Activated CD4-positive, alpha-beta T cell treated with anti-CD3 and anti-CD28 coated beads for 36 hours (primary cell): ENCODE measurements at regions not wholly inside any gene's neighbourhood (a gene's known extent, or its start where the extent isn't known, plus 50 kb on each side); places are given as distances from the start of the nearest gene placed in this dataset.
"Not testable (repeated sequence)": the region's sequence is repeated elsewhere in the genome, so short reads cannot be mapped to it uniquely, and the experiment has no call there.

Source experiments
- ATAC-seq: fragments of 200-7000 bp; cut with Tn5 transposase; one replicate; pipeline ENCODE4 v1.10.0; 2021; ENCODE audit warnings: mild to moderate bottlenecking, moderate library complexity
- CTCF ChIA-PET: fragments of 350-600 bp; sonication (Branson Sonifier 250); formaldehyde crosslinking; loops from one replicate; lab custom pipeline; 2021; ENCODE audit warnings: antibody characterized with exemption; lab: Charles Lee
- POLR2A ChIA-PET: fragments of 350-600 bp; sonication (Branson Sonifier 250); formaldehyde crosslinking; loops from one replicate; lab custom pipeline; 2021; ENCODE audit warnings: antibody characterized with exemption, inconsistent platforms; lab: Charles Lee
- DNase-seq: peaks from one replicate; pipeline ENCODE4 v3.0.0-alpha.2; 2020
- H3K27ac Mint-ChIP-seq: one replicate; pipeline ENCODE4 v1.8.0; 2021; ENCODE audit warnings: mixed read lengths
- H3K27me3 Mint-ChIP-seq: one replicate; pipeline ENCODE4 v1.8.0; 2021; ENCODE audit warnings: mixed read lengths
- H3K36me3 Mint-ChIP-seq: one replicate; pipeline ENCODE4 v1.8.0; 2021; ENCODE audit warnings: low read depth, mixed read lengths
- H3K4me1 Mint-ChIP-seq: one replicate; pipeline ENCODE4 v1.8.0; 2021; ENCODE audit warnings: mixed read lengths
- H3K4me3 Mint-ChIP-seq: one replicate; pipeline ENCODE4 v1.8.0; 2021; ENCODE audit warnings: mild to moderate bottlenecking, moderate library complexity, mixed read lengths
- H3K9me3 Mint-ChIP-seq: one replicate; pipeline ENCODE4 v1.8.0; 2021; ENCODE audit warnings: low read depth, mixed read lengths
- intact Hi-C, 2 experiments: fragments of 100-400 bp; cut with DNase I in 1 of 2; cut with micrococcal nuclease in 1 of 2; formaldehyde crosslinking; loops; one replicate each; pipeline versions ENCODE4 v1.14.2 to v1.15.1; 2022 to 2024; cut with DNase I, micrococcal nuclease

DNA sequence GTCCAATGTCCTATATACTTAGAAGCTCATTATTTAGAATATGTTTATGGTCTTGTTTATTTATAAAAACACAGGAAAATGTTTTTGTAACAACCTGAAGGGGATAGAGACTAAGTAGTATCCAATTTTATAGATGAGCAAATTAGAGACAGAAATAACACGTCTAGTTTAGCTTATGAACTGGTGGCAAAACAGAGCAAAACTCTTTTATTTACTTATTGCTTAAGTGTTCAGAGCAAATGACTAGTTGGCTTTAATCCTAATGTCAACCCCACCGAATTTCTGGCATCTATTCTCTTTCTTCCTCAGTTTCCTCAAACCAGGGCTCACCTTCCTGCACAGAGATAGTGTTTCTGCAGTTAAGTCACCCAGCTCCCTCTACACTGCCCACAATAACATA, 792.8 kb downstream of the REEP3 start:
- no peak for ATAC-seq
- H3K4me1 Mint-ChIP-seq: no peaks in the 10 kb centered on the region
- no peaks in the 10 kb centered on the region for H3K9me3 Mint-ChIP-seq
- no peak overlapping the region for H3K4me3 Mint-ChIP-seq
- ChIA-PET POLR2A (no interaction called here), CTCF (no interaction called here)
- H3K27ac Mint-ChIP-seq: no peak overlapping the region
- no peak for DNase-seq
- intact Hi-C loops: no loop called here
- no peaks in the 10 kb centered on the region for H3K36me3 Mint-ChIP-seq
- no peaks in the 10 kb centered on the region for H3K27me3 Mint-ChIP-seq

- ATAC-seq (no peak), DNase-seq (no peak)
- intact Hi-C loops: no loop called here
- Mint-ChIP-seq H3K4me3 (no peak overlapping the region), H3K4me1 (no peaks in the 10 kb centered on the region), H3K9me3 (no peaks in the 10 kb centered on the region), H3K27me3 (no peaks in the 10 kb centered on the region), H3K36me3 (no peaks in the 10 kb centered on the region), H3K27ac (no peak overlapping the region)
- POLR2A ChIA-PET: no interaction called here
- CTCF ChIA-PET: no interaction called here
These were observed 795.2 kb downstream of the REEP3 start for GRCh38 chr10:64316416-64316815.

- Mint-ChIP-seq H3K4me3 (no peak overlapping the region), H3K27ac (no peak overlapping the region), H3K4me1 (no peaks in the 10 kb centered on the region), H3K27me3 (no peaks in the 10 kb centered on the region), H3K36me3 (no peaks in the 10 kb centered on the region), H3K9me3 (no peaks in the 10 kb centered on the region)
- ATAC-seq (no peak), DNase-seq (no peak)
- intact Hi-C loops: no loop called here
- CTCF ChIA-PET: no interaction called here
- POLR2A ChIA-PET: interaction anchor here (0.7 kb wide), 1 partner anchor 65 kb away, joined by 3 read pairs; no protein-coding TSS in a partner anchor
These were observed 795.6 kb downstream of the REEP3 start for GRCh38 chr10:64316833-64317232.

- ATAC-seq (no peak), DNase-seq (no peak)
- Mint-ChIP-seq H3K36me3 (no peaks in the 10 kb centered on the region), H3K9me3 (peaks cover 1% of the 10 kb centered on the region), H3K4me1 (no peaks in the 10 kb centered on the region), H3K4me3 (no peak overlapping the region), H3K27me3 (no peaks in the 10 kb centered on the region), H3K27ac (no peak overlapping the region)
- ChIA-PET CTCF (no interaction called here), POLR2A (no interaction called here)
- intact Hi-C loops: no loop called here
These were observed 799.2 kb downstream of the REEP3 start for GRCh38 chr10:64320448-64320847.

- Mint-ChIP-seq H3K9me3 (peaks cover 5% of the 10 kb centered on the region), H3K27me3 (no peaks in the 10 kb centered on the region), H3K4me1 (no peaks in the 10 kb centered on the region), H3K27ac (no peak overlapping the region), H3K4me3 (no peak overlapping the region), H3K36me3 (no peaks in the 10 kb centered on the region)
- ATAC-seq: no peak
- intact Hi-C loops: no loop called here
- CTCF ChIA-PET: no interaction called here
- DNase-seq: no peak
- POLR2A ChIA-PET: no interaction called here
These were observed 808.3 kb downstream of the REEP3 start for GRCh38 chr10:64329510-64329909.

GRCh38 chr10:64332551-64332950, 811.4 kb downstream of the REEP3 start:
- H3K4me1 Mint-ChIP-seq: no peaks in the 10 kb centered on the region
- ATAC-seq (no peak), DNase-seq (no peak)
- ChIA-PET CTCF (no interaction called here), POLR2A (no interaction called here)
- H3K9me3 Mint-ChIP-seq: no peaks in the 10 kb centered on the region
- no peaks in the 10 kb centered on the region for H3K27me3 Mint-ChIP-seq
- H3K27ac Mint-ChIP-seq: no peak overlapping the region
- intact Hi-C loops: no loop called here
- no peaks in the 10 kb centered on the region for H3K36me3 Mint-ChIP-seq
- no peak overlapping the region for H3K4me3 Mint-ChIP-seq

DNA sequence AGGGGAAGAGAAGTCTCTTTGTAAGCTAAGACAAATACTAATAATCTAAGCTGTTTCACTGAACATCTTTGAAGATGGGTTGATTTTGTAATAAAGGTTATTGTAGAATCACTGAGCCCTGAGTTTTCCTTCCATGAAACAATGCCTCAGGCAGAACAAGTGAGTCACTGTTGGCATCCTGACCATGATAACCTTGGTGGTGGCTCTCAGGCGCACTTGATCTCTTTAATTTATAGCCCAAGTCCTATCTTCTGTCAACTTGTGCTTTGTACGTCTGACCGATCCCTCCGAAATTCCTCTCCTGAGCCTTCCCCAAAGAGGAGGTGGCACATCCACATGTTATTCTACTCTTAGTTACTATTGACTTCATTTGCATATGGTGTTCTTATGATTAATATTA, 812.9 kb downstream of the REEP3 start:
- Mint-ChIP-seq H3K27me3 (no peaks in the 10 kb centered on the region), H3K9me3 (no peaks in the 10 kb centered on the region), H3K27ac (no peak overlapping the region), H3K36me3 (no peaks in the 10 kb centered on the region), H3K4me3 (no peak overlapping the region), H3K4me1 (no peaks in the 10 kb centered on the region)
- no peak for DNase-seq
- intact Hi-C loops: no loop called here
- ATAC-seq: no peak
- ChIA-PET POLR2A (no interaction called here), CTCF (no interaction called here)

DNA sequence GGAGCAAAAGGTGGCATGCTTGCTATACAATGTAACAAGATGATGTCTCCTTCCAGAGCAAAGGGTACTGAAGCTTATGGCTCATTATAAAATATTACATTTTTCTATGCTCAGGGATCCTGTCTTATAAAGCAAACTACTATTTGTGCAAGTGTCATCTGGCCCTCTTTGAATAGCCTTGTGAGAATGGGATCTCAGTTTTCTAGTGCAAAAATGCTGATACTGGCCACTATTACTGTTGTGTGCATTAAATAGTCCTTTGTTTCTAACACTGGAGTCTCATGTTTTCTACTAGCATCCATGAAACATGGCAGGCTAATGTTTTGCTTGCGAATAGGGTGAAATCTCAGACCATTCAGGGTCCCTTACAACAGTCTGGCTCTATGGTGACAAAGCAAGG, 823.0 kb downstream of the REEP3 start:
- Mint-ChIP-seq H3K4me3 (no peak overlapping the region), H3K4me1 (no peaks in the 10 kb centered on the region), H3K9me3 (no peaks in the 10 kb centered on the region), H3K27me3 (no peaks in the 10 kb centered on the region), H3K36me3 (no peaks in the 10 kb centered on the region), H3K27ac (no peak overlapping the region)
- no peak for ATAC-seq
- intact Hi-C loops: no loop called here
- CTCF ChIA-PET: no interaction called here
- POLR2A ChIA-PET: no interaction called here
- no peak for DNase-seq

GRCh38 chr10:64345856-64346255, 824.7 kb downstream of the REEP3 start:
- H3K9me3 Mint-ChIP-seq: no peaks in the 10 kb centered on the region
- no peaks in the 10 kb centered on the region for H3K27me3 Mint-ChIP-seq
- intact Hi-C loops: no loop called here
- no peaks in the 10 kb centered on the region for H3K4me1 Mint-ChIP-seq
- ATAC-seq (no peak), DNase-seq (no peak)
- POLR2A ChIA-PET: no interaction called here
- CTCF ChIA-PET: no interaction called here
- H3K4me3 Mint-ChIP-seq: no peak overlapping the region
- H3K36me3 Mint-ChIP-seq: no peaks in the 10 kb centered on the region
- H3K27ac Mint-ChIP-seq: no peak overlapping the region

GRCh38 chr10:64346389-64346788, 825.2 kb downstream of the REEP3 start:
- ATAC-seq: no peak
- Mint-ChIP-seq H3K4me3 (no peak overlapping the region), H3K27me3 (no peaks in the 10 kb centered on the region), H3K27ac (no peak overlapping the region), H3K9me3 (no peaks in the 10 kb centered on the region), H3K4me1 (no peaks in the 10 kb centered on the region), H3K36me3 (no peaks in the 10 kb centered on the region)
- CTCF ChIA-PET: no interaction called here
- POLR2A ChIA-PET: no interaction called here
- DNase-seq: no peak
- intact Hi-C loops: no loop called here

- ATAC-seq: no peak
These were observed 829.5 kb downstream of the REEP3 start for GRCh38 chr10:64350665-64351064.

GRCh38 chr10:64358907-64359306, 837.7 kb downstream of the REEP3 start:
- Mint-ChIP-seq H3K27ac (no peak overlapping the region), H3K9me3 (peaks cover 5% of the 10 kb centered on the region), H3K36me3 (no peaks in the 10 kb centered on the region), H3K4me1 (no peaks in the 10 kb centered on the region), H3K4me3 (no peak overlapping the region), H3K27me3 (no peaks in the 10 kb centered on the region)
- intact Hi-C loops: no loop called here
- CTCF ChIA-PET: interaction anchor here (0.7 kb wide), 1 partner anchor 446 kb away, joined by 3 read pairs; no protein-coding TSS in a partner anchor
- DNase-seq (no peak), ATAC-seq (no peak)
- POLR2A ChIA-PET: no interaction called here

More at GRCh38 chr10:64350665-64351064, 829.5 kb downstream of the REEP3 start:
- no peak overlapping the region for H3K27ac Mint-ChIP-seq
- ChIA-PET POLR2A (no interaction called here), CTCF (no interaction called here)
- intact Hi-C loops: no loop called here
- no peaks in the 10 kb centered on the region for H3K9me3 Mint-ChIP-seq
- no peaks in the 10 kb centered on the region for H3K27me3 Mint-ChIP-seq
- no peak for DNase-seq
- H3K36me3 Mint-ChIP-seq: no peaks in the 10 kb centered on the region
- H3K4me1 Mint-ChIP-seq: no peaks in the 10 kb centered on the region
- H3K4me3 Mint-ChIP-seq: no peak overlapping the region

DNA sequence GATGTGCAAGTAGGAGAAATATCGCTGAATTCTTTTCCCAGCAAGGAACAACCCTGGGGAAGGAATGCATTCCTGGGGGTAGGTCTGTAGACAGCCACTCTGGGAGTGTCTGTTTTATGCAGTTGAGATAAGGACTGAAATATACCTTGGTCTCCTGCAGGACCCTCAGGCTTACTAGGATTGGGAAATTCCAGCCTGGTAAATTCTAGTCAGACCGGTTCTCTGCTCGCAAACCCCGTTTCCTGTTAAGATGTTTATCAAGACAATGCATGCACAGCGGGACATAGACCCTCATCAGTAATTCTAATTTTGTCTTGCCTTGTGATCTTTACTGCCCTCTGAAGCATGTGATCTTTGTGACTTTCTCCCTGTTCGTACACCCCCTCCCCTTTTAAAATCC, 839.0 kb downstream of the REEP3 start:
- H3K9me3 Mint-ChIP-seq, ATAC-seq, DNase-seq, H3K36me3 Mint-ChIP-seq, H3K4me3 Mint-ChIP-seq, CTCF ChIA-PET, H3K4me1 Mint-ChIP-seq, POLR2A ChIA-PET, H3K27ac Mint-ChIP-seq, intact Hi-C loops, H3K27me3 Mint-ChIP-seq: not testable (repeated sequence)
